Brain microvascular endothelial cell (primary cell): ENCODE measurements at regions not wholly inside any gene's neighbourhood (a gene's known extent, or its start where the extent isn't known, plus 50 kb on each side); places are given as distances from the start of the nearest gene placed in this dataset.

ENCODE experiments used
- DNase-seq: peaks from one replicate; pipeline ENCODE4 v3.0.0-alpha.2; 2020
- H3K27ac ChIP-seq: fragments of 250-450 bp; sonication (Bioruptor Pico); 2 replicates; pipeline ENCODE4 v1.5.1; 2020; ENCODE audit warnings: mild to moderate bottlenecking, moderate library complexity
- H3K27me3 ChIP-seq: fragments of 250-450 bp; sonication (Bioruptor Pico); replicated peaks from 2 replicates; pipeline ENCODE4 v1.5.1; 2020; ENCODE audit warnings: mild to moderate bottlenecking
- H3K36me3 ChIP-seq: fragments of 250-450 bp; sonication (Bioruptor Pico); replicated peaks from 2 replicates; pipeline ENCODE4 v1.5.1; 2020; ENCODE audit warnings: mild to moderate bottlenecking
- H3K4me3 ChIP-seq: 2 replicates; pipeline ENCODE4 v1.5.1; 2011; ENCODE audit warnings: low read depth, mild to moderate bottlenecking, control low read depth, low read length, moderate library complexity
- CTCF ChIP-seq: IDR thresholded peaks from 2 replicates; pipeline ENCODE4 v1.5.1; 2011; ENCODE audit warnings: low read depth, mild to moderate bottlenecking, moderate library complexity, low read length, control low read depth, inconsistent platforms; ENCODE audit errors: missing control alignments
- in situ Hi-C: cut with HindIII; loops from 2 replicates; pipeline ENCODE4 v1.10.0; 2017; ENCODE audit warnings: low sequenced_read_pairs, low pct_ligation_motif_present

- no peak overlapping the region for H3K27ac ChIP-seq
- in situ Hi-C loops = no loop called here
These were observed 440.0 kb downstream of the ZNF516 start for GRCh38 chr18:76055025-76055424.

GRCh38 chr18:76054156-76054555, 440.9 kb downstream of the ZNF516 start:
- Histone ChIP-seq H3K27me3 (no peaks in the 10 kb centered on the region), H3K4me3 (no peak overlapping the region), H3K36me3 (no peaks in the 10 kb centered on the region), H3K27ac (no peak overlapping the region)
- no peak for DNase-seq
- TF ChIP-seq CTCF = no peak
- in situ Hi-C loops = no loop called here

More at GRCh38 chr18:76055025-76055424, 440.0 kb downstream of the ZNF516 start:
- no peak for TF ChIP-seq CTCF
- Histone ChIP-seq H3K36me3 (no peaks in the 10 kb centered on the region), H3K4me3 (no peak overlapping the region), H3K27me3 (no peaks in the 10 kb centered on the region)
- DNase-seq = no peak

GRCh38 chr18:76053551-76053950, 441.5 kb downstream of the ZNF516 start:
- Histone ChIP-seq H3K4me3 (no peak overlapping the region), H3K36me3 (no peaks in the 10 kb centered on the region), H3K27ac (no peak overlapping the region), H3K27me3 (no peaks in the 10 kb centered on the region)
- in situ Hi-C loops = no loop called here
- DNase-seq = no peak
- no peak for TF ChIP-seq CTCF

GRCh38 chr18:76052227-76052595, 442.8 kb downstream of the ZNF516 start:
- DNase-seq = no peak
- TF ChIP-seq CTCF = no peak
- no peak overlapping the region for H3K27ac ChIP-seq
- no peaks in the 10 kb centered on the region for H3K27me3 ChIP-seq
- no peak overlapping the region for H3K4me3 ChIP-seq
- in situ Hi-C loops = no loop called here
- H3K36me3 ChIP-seq = no peaks in the 10 kb centered on the region

GRCh38 chr18:76051396-76052226, 443.4 kb downstream of the ZNF516 start:
- TF ChIP-seq CTCF = no peak
- Histone ChIP-seq H3K36me3 (no peaks in the 10 kb centered on the region), H3K4me3 (no peak overlapping the region), H3K27ac (no peak overlapping the region), H3K27me3 (no peaks in the 10 kb centered on the region)
- no peak for DNase-seq
- in situ Hi-C loops = no loop called here

- in situ Hi-C loops = no loop called here
- no peak for DNase-seq
- H3K36me3 ChIP-seq = no peaks in the 10 kb centered on the region
- no peaks in the 10 kb centered on the region for H3K27me3 ChIP-seq
- no peak overlapping the region for H3K27ac ChIP-seq
- no peak for TF ChIP-seq CTCF
- H3K4me3 ChIP-seq = no peak overlapping the region
These were observed 448.8 kb downstream of the ZNF516 start for GRCh38 chr18:76046221-76046620.
